GM23248 (cell line): ENCODE measurements at regions not wholly inside any gene's neighbourhood (a gene's known extent, or its start where the extent isn't known, plus 50 kb on each side); places are given as distances from the start of the nearest gene placed in this dataset.
"Not testable (repeated sequence)": the region's sequence is repeated elsewhere in the genome, so short reads cannot be mapped to it uniquely, and the experiment has no call there.

Experiments
- DNase-seq: peaks from one replicate; pipeline ENCODE4 v3.0.0-alpha.2; 2015
- H2AFZ ChIP-seq: fragments of 200-600 bp; sonication (generic); 2 replicates; pipeline ENCODE4 v1.6.1; 2016; ENCODE audit warnings: antibody characterized with exemption
- H3F3A ChIP-seq: fragments of 200-600 bp; sonication (generic); 2 replicates; pipeline ENCODE4 v1.6.1; 2016; ENCODE audit warnings: mild to moderate bottlenecking, antibody characterized with exemption, mixed run types; ENCODE audit not compliant: insufficient read depth
- H3K27ac ChIP-seq: fragments of 200-600 bp; sonication (generic); 2 replicates; pipeline ENCODE4 v1.5.1; 2016; ENCODE audit warnings: mild to moderate bottlenecking
- H3K27me3 ChIP-seq: fragments of 200-600 bp; sonication (generic); replicated peaks from 2 replicates; pipeline ENCODE4 v1.6.1; 2016; ENCODE audit warnings: mild to moderate bottlenecking; ENCODE audit not compliant: insufficient read depth
- H3K36me3 ChIP-seq: fragments of 200-600 bp; sonication (generic); 2 replicates; pipeline ENCODE4 v1.6.1; 2016; ENCODE audit warnings: low read depth, mild to moderate bottlenecking
- H3K4me1 ChIP-seq: fragments of 200-600 bp; sonication (generic); 2 replicates; pipeline ENCODE4 v1.6.1; 2016; ENCODE audit warnings: mild to moderate bottlenecking; ENCODE audit not compliant: insufficient read depth
- H3K4me2 ChIP-seq: fragments of 200-600 bp; sonication (generic); one replicate; pipeline ENCODE4 v1.6.1; 2016; ENCODE audit warnings: mild to moderate bottlenecking; ENCODE audit not compliant: unreplicated experiment
- H3K4me3 ChIP-seq: fragments of 200-600 bp; sonication (generic); 2 replicates; pipeline ENCODE4 v1.5.1; 2016; ENCODE audit warnings: mild to moderate bottlenecking
- H3K79me2 ChIP-seq: fragments of 200-600 bp; sonication (generic); 2 replicates; pipeline ENCODE4 v1.6.1; 2016; ENCODE audit warnings: mild to moderate bottlenecking; ENCODE audit not compliant: insufficient read depth
- H3K9ac ChIP-seq: fragments of 200-600 bp; sonication (generic); 2 replicates; pipeline ENCODE4 v1.6.1; 2016; ENCODE audit warnings: mild to moderate bottlenecking
- H3K9me2 ChIP-seq: fragments of 200-600 bp; sonication (generic); 2 replicates; pipeline ENCODE4 v1.6.1; 2016; ENCODE audit warnings: mixed run types, mild to moderate bottlenecking, moderate library complexity; ENCODE audit not compliant: insufficient read depth
- H3K9me3 ChIP-seq: fragments of 200-600 bp; sonication (generic); one replicate; pipeline ENCODE4 v1.6.1; 2017; ENCODE audit warnings: low read depth
- H4K20me1 ChIP-seq: fragments of 200-600 bp; sonication (generic); 2 replicates; pipeline ENCODE4 v1.6.0; 2016; ENCODE audit not compliant: insufficient read depth
- EZH2 ChIP-seq: fragments of 200-600 bp; sonication (generic); IDR thresholded peaks from 2 replicates; pipeline ENCODE4 v1.6.1; 2018; ENCODE audit warnings: antibody characterized with exemption, mild to moderate bottlenecking; ENCODE audit not compliant: insufficient read depth, poor library complexity, severe bottlenecking
- EZH2phosphoT487 ChIP-seq: fragments of 200-600 bp; sonication (generic); IDR thresholded peaks from 2 replicates; pipeline ENCODE4 v1.6.1; 2018; ENCODE audit warnings: antibody characterized with exemption, moderate library complexity, mild to moderate bottlenecking, low read depth; ENCODE audit not compliant: insufficient read depth
- WGBS, 2 experiments: methylation state at CpG; one replicate each; pipeline ENCODE4 v1.1.6; 2015 to 2017; ENCODE audit warnings: low lambda C conversion rate in 2 of 2, low coverage in 1 of 2; ENCODE audit errors: missing lambda C conversion rate in 2 of 2; 5-methylcytosine and 5-hydroxymethylcytosine counted together
- in situ Hi-C: fragments of 300-500 bp; cut with MboI; formaldehyde crosslinking; loops from 2 replicates; pipeline ENCODE4 v1.15.0; 2020

GRCh38 chr4:1522606-1523005 lies 116.4 kb upstream of the NKX1-1 start:
- Histone ChIP-seq H3K4me2 (no peak overlapping the region), H3K27me3 (peaks cover 34% of the 10 kb centered on the region), H3K9me2 (no peaks in the 10 kb centered on the region), H3K36me3 (no peaks in the 10 kb centered on the region), H3K4me3 (no peak overlapping the region), H3K4me1 (no peaks in the 10 kb centered on the region), H3K27ac (no peak overlapping the region), H3F3A (no peaks in the 10 kb centered on the region), H3K9ac (no peak overlapping the region), H4K20me1 (no peaks in the 10 kb centered on the region), H3K79me2 (no peaks in the 10 kb centered on the region), H3K9me3 (no peaks in the 10 kb centered on the region), H2AFZ (no peak overlapping the region)
- no peak for DNase-seq
- TF ChIP-seq EZH2, result no peak
- no peak for TF ChIP-seq EZH2phosphoT487
- WGBS, 2 experiments, result 66 to 73% methylated on average over 6 of the region's 6 CpGs
- in situ Hi-C loops, result no loop called here

GRCh38 chr4:1521821-1522361 lies 115.6 kb upstream of the NKX1-1 start:
- in situ Hi-C loops, result no loop called here
- Histone ChIP-seq H3K9me2 (no peaks in the 10 kb centered on the region), H3K4me3 (no peak overlapping the region), H4K20me1 (no peaks in the 10 kb centered on the region), H2AFZ (no peak overlapping the region), H3K27me3 (peaks cover 27% of the 10 kb centered on the region), H3K4me1 (no peaks in the 10 kb centered on the region), H3K27ac (no peak overlapping the region), H3K36me3 (no peaks in the 10 kb centered on the region), H3F3A (no peaks in the 10 kb centered on the region), H3K9me3 (no peaks in the 10 kb centered on the region), H3K4me2 (no peak overlapping the region), H3K9ac (no peak overlapping the region), H3K79me2 (no peaks in the 10 kb centered on the region)
- no peak for DNase-seq
- no peak for TF ChIP-seq EZH2
- TF ChIP-seq EZH2phosphoT487, result no peak
- 72 to 75% methylated on average over 19 of the region's 19 CpGs for WGBS, 2 experiments

- peak; percentile 43 for TF ChIP-seq EZH2
- H3K27ac ChIP-seq, H3F3A ChIP-seq, H4K20me1 ChIP-seq, H3K9me2 ChIP-seq, H3K79me2 ChIP-seq, H3K4me1 ChIP-seq, H3K36me3 ChIP-seq, H3K9me3 ChIP-seq, in situ Hi-C loops, H3K9ac ChIP-seq: not testable (repeated sequence)
- Histone ChIP-seq H3K4me3 (0 out of 2 replicates have a peak overlapping the region, but pooled peaks have one; percentile 43), H3K4me2 (peak overlapping the region; percentile 48), H3K27me3 (peaks cover 27% of the 10 kb centered on the region), H2AFZ (peak overlapping the region; percentile 65)
- 6 to 21% methylated on average over 30 to 58 of the region's 79 CpGs for WGBS, 2 experiments
- DNase-seq, result peak; percentile 34
These were observed 114.7 kb upstream of the NKX1-1 start for GRCh38 chr4:1520795-1521576.

- TF ChIP-seq EZH2phosphoT487 (no peak), EZH2 (no peak)
- Histone ChIP-seq H3K27me3 (peaks cover 20% of the 10 kb centered on the region), H3K9ac (no peak overlapping the region), H3K36me3 (no peaks in the 10 kb centered on the region), H3K4me2 (no peak overlapping the region), H4K20me1 (no peaks in the 10 kb centered on the region), H3K27ac (no peak overlapping the region), H3K9me3 (no peaks in the 10 kb centered on the region), H3K79me2 (no peaks in the 10 kb centered on the region), H3K4me3 (no peak overlapping the region), H3F3A (no peaks in the 10 kb centered on the region), H3K4me1 (no peaks in the 10 kb centered on the region), H2AFZ (no peak overlapping the region), H3K9me2 (no peaks in the 10 kb centered on the region)
- in situ Hi-C loops, result no loop called here
- DNase-seq, result no peak
- 68 to 72% methylated on average over 35 to 57 of the region's 58 CpGs for WGBS, 2 experiments
These were observed 113.8 kb upstream of the NKX1-1 start for GRCh38 chr4:1519787-1520661.
